ENCODE measurements at regions not wholly inside any gene's neighbourhood (a gene's known extent, or its start where the extent isn't known, plus 50 kb on each side); places are given as distances from the start of the nearest gene placed in this dataset.

DNA sequence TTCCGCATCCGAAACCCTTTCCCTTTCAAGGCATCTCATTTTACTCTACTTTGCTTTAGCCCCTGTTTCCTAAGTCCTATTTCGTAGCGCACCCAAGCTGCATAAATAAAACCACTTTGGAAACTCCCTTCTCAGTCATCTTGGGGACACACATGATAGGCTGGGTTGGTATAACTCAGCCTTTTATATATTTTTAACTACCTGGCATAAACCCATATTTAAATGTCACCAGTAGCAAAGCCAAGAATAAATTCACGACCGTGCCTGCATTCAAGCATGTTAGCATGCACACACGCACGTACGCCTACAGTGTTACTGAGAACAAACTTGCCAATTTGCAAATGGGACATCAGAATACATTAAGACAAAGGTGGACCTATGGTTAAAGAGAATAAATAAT, 564.7 kb upstream of the PIK3C3 start:
- no peak overlapping the region for H3K4me3 ChIP-seq
- no peaks in the 10 kb centered on the region for H3K9me3 ChIP-seq (ENCODE audit: low read depth)
- no peak for DNase-seq (ENCODE audit: low read depth in 1 of 2, low spot score in 1 of 2)
- no peak overlapping the region for H3K27ac ChIP-seq
- no peaks in the 10 kb centered on the region for H3K36me3 ChIP-seq
- no peaks in the 10 kb centered on the region for H3K27me3 ChIP-seq
- peaks cover 37% of the 10 kb centered on the region for H3K4me1 ChIP-seq (ENCODE audit: low read depth)
- TF ChIP-seq, protein P1, sequence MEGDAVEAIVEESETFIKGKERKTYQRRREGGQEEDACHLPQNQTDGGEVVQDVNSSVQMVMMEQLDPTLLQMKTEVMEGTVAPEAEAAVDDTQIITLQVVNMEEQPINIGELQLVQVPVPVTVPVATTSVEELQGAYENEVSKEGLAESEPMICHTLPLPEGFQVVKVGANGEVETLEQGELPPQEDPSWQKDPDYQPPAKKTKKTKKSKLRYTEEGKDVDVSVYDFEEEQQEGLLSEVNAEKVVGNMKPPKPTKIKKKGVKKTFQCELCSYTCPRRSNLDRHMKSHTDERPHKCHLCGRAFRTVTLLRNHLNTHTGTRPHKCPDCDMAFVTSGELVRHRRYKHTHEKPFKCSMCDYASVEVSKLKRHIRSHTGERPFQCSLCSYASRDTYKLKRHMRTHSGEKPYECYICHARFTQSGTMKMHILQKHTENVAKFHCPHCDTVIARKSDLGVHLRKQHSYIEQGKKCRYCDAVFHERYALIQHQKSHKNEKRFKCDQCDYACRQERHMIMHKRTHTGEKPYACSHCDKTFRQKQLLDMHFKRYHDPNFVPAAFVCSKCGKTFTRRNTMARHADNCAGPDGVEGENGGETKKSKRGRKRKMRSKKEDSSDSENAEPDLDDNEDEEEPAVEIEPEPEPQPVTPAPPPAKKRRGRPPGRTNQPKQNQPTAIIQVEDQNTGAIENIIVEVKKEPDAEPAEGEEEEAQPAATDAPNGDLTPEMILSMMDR (IDR thresholded peaks at IDR 0.05; ENCODE audit: low read depth, low read length): no peak

DNA sequence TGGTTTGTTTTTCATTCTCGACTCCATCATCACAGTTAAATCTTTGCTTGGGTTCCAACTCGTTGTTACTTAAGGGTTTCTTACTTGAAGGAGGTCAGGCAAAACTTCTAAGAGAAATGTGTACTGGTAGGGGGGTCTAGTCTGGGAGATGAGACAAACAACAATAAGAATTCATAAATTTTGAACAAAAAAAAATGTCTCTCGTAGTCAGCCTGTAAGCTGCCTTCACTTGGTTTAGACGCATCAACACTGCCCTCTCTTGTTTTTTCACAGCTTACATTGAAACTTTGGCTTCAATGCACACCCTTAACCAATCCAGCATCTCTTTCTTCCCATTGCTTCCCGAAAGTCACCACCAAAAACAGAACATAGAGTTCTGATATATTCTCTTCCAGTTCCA, 576.4 kb upstream of the PIK3C3 start:
- no peaks in the 10 kb centered on the region for H3K9me3 ChIP-seq (ENCODE audit: low read depth)
- TF ChIP-seq, protein P1 (IDR thresholded peaks at IDR 0.05; ENCODE audit: low read depth, low read length): peak; percentile 59
- peaks cover 19% of the 10 kb centered on the region for H3K4me1 ChIP-seq (ENCODE audit: low read depth)
- H3K27ac ChIP-seq: no peak overlapping the region
- H3K36me3 ChIP-seq: no peaks in the 10 kb centered on the region
- peak; percentile 39 to 85 for DNase-seq (ENCODE audit: low read depth in 1 of 2, low spot score in 1 of 2)
- H3K27me3 ChIP-seq: no peaks in the 10 kb centered on the region
- H3K4me3 ChIP-seq: no peak overlapping the region

DNA sequence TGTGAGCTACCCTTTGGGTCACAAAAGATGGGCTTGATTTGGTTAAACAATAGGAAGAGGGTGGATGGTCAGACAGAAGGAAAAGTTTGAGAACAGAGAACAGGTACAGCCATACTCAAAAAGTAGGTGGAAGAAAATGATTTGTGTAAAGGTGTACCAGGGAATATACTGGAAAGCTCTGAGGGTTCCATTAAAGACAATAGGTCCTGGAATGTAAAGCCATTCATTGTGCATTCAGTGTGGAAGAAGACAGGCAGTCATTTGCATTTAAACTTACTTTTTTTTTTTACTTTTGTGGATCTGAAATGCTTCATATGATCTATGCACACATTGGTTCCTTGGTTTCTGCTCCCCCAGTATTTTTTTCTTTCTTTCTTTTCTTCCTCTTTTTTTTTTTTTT, 581.4 kb upstream of the PIK3C3 start:
- Histone ChIP-seq H3K36me3 (no peaks in the 10 kb centered on the region), H3K27ac (no peak overlapping the region), H3K27me3 (no peaks in the 10 kb centered on the region), H3K4me3 (no peak overlapping the region), H3K4me1 (ENCODE audit: low read depth) (peaks cover 14% of the 10 kb centered on the region), H3K9me3 (ENCODE audit: low read depth) (no peaks in the 10 kb centered on the region)
- TF ChIP-seq, protein P1 (IDR thresholded peaks at IDR 0.05; ENCODE audit: low read depth, low read length): no peak
- no peak for DNase-seq (ENCODE audit: low read depth in 1 of 2, low spot score in 1 of 2)

DNA sequence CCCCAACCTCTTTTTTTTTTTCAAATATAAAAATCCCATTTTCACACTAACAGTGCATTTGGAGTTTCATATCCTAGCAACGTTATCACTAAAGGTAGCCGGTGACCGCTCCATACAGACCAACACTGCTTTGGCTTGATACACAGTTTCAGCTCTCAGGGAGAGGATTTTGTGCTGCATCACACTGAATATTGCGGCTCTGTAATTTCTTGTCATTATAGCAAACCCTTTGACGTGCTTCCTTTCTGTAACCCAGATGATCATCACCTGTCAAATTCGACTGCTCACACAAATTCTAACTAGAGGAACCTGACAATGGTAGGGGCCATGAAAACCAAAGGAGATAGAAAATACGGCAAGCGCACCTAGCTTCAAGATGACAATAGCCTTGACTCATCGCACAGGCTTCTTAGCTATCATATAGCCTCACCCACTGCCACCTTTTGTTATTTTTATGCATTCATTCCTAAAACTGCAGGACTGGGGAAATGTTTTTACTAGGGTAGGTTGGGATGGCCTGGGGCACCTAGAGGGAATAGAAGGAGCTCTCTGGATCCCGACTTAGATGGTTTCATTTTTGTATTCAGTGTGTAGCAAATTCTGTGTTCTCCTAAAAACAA, 582.9 kb upstream of the PIK3C3 start:
- TF ChIP-seq, protein P1 (IDR thresholded peaks at IDR 0.05; ENCODE audit: low read depth, low read length): no peak
- H3K4me3 ChIP-seq: no peak overlapping the region
- no peaks in the 10 kb centered on the region for H3K36me3 ChIP-seq
- no peaks in the 10 kb centered on the region for H3K27me3 ChIP-seq
- no peak overlapping the region for H3K27ac ChIP-seq
- H3K4me1 ChIP-seq (ENCODE audit: low read depth): peaks cover 11% of the 10 kb centered on the region
- no peaks in the 10 kb centered on the region for H3K9me3 ChIP-seq (ENCODE audit: low read depth)
- no peak for DNase-seq (ENCODE audit: low read depth in 1 of 2, low spot score in 1 of 2)

DNA sequence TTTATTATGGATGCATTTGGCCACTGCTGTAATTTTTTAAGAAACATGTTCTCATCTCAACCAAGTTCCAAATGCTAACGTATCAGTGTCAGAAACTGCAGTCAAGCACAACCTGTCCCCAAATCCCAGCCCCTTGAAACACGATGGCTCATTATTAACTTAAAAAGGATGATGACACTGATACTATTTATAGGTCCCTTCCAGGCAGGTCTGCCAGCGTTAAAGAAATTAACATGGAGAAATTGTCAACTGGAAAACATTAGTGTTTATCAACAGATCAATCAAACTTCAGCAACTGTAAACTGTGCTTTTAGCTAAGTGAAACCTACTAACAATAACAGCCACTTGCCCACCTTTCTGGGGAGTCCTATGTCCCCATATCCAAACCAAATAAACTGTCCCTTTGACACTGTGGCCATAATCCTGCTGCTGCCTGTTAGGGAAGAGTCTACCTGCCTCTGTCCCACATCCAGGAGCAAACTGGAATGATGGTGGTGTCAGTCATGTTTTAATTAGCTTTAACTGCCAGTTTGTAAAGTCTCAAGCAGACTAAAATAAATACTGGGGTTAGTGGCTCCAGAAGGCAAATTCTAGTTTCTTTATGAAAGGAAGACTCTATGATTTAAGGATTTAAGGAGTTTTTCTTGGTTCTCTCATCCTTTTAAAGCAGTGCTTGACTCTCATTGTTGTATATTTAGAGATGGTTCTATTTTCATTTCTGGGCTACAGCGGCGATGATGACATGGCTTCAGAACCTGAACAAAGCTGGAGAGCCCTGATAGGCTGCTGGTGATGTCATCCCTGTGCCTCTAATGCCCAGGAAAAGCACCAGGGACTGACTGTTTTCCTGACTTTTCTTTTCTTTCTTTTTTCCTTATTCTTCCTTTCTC, 583.6 kb upstream of the PIK3C3 start:
- Histone ChIP-seq H3K36me3 (no peaks in the 10 kb centered on the region), H3K27ac (no peak overlapping the region), H3K4me1 (ENCODE audit: low read depth) (peaks cover 11% of the 10 kb centered on the region), H3K9me3 (ENCODE audit: low read depth) (no peaks in the 10 kb centered on the region), H3K4me3 (no peak overlapping the region), H3K27me3 (no peaks in the 10 kb centered on the region)
- DNase-seq (ENCODE audit: low read depth in 1 of 2, low spot score in 1 of 2): peak in 1 of 2 donors; percentile 57
- TF ChIP-seq, protein P1 (IDR thresholded peaks at IDR 0.05; ENCODE audit: low read depth, low read length): no peak

Measured in cardiac muscle cell (in vitro differentiated cells and primary cell).